BJ (cell line): ENCODE measurements at regions not wholly inside any gene's neighbourhood (a gene's known extent, or its start where the extent isn't known, plus 50 kb on each side); places are given as distances from the start of the nearest gene placed in this dataset.

ENCODE experiments used
- CTCF ChIA-PET: fragments of 350-600 bp; formaldehyde crosslinking; extraction: SDS; loops from one replicate; lab custom pipeline; 2021; ENCODE audit warnings: antibody characterized with exemption, inconsistent platforms; lab: Yijun Ruan, JAX
- POLR2A ChIA-PET: fragments of 300-600 bp; sonication (Branson Sonifier 250); formaldehyde crosslinking; extraction: SDS; loops from one replicate; lab custom pipeline; 2021; ENCODE audit warnings: antibody characterized with exemption; lab: Charles Lee
- DNase-seq: peaks from one replicate; pipeline ENCODE4 v3.0.0-alpha.2; 2011; ENCODE audit warnings: low read depth
- H3K27me3 ChIP-seq: 2 replicates; pipeline ENCODE4 v1.6.0; 2011; ENCODE audit warnings: low read length; ENCODE audit not compliant: control insufficient read depth, insufficient read depth
- H3K36me3 ChIP-seq: 2 replicates; pipeline ENCODE4 v1.5.1; 2011; ENCODE audit warnings: low read length; ENCODE audit not compliant: control insufficient read depth, insufficient read depth
- H3K4me3 ChIP-seq: 2 replicates; pipeline ENCODE4 v1.5.1; 2011; ENCODE audit warnings: low read depth, mild to moderate bottlenecking, control low read depth, low read length
- TF ChIP-seq, protein P1 (sequence below): IDR thresholded peaks from 2 replicates; pipeline ENCODE4 v1.5.1; 2011; ENCODE audit warnings: low read depth, mild to moderate bottlenecking, control low read depth, inconsistent platforms, low read length, moderate library complexity; ENCODE audit not compliant: insufficient read depth

DNA sequence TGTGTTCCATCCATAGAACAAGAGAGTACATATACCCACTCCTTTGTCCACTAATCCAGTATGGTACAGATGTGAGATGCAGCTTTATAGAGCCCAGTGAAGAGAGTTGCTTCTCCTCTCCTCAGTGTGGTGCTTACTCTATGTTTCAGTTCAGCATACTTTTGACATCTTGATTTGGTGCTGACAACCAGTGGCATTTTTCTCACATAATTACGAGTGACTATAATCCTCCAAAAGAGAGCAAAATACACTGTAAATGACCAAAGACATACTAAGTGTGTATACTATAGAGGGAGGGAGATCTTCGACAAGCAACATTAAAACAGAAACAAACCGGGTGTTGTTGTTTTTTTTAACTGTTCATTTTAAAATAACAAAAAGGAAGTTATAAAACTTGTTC, 191.5 kb downstream of the KLHL28 start:
- H3K4me3 ChIP-seq: no peak overlapping the region
- POLR2A ChIA-PET: no interaction called here
- no peaks in the 10 kb centered on the region for H3K27me3 ChIP-seq
- TF ChIP-seq, protein P1, sequence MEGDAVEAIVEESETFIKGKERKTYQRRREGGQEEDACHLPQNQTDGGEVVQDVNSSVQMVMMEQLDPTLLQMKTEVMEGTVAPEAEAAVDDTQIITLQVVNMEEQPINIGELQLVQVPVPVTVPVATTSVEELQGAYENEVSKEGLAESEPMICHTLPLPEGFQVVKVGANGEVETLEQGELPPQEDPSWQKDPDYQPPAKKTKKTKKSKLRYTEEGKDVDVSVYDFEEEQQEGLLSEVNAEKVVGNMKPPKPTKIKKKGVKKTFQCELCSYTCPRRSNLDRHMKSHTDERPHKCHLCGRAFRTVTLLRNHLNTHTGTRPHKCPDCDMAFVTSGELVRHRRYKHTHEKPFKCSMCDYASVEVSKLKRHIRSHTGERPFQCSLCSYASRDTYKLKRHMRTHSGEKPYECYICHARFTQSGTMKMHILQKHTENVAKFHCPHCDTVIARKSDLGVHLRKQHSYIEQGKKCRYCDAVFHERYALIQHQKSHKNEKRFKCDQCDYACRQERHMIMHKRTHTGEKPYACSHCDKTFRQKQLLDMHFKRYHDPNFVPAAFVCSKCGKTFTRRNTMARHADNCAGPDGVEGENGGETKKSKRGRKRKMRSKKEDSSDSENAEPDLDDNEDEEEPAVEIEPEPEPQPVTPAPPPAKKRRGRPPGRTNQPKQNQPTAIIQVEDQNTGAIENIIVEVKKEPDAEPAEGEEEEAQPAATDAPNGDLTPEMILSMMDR: no peak
- CTCF ChIA-PET: no interaction called here
- DNase-seq: no peak
- no peaks in the 10 kb centered on the region for H3K36me3 ChIP-seq

DNA sequence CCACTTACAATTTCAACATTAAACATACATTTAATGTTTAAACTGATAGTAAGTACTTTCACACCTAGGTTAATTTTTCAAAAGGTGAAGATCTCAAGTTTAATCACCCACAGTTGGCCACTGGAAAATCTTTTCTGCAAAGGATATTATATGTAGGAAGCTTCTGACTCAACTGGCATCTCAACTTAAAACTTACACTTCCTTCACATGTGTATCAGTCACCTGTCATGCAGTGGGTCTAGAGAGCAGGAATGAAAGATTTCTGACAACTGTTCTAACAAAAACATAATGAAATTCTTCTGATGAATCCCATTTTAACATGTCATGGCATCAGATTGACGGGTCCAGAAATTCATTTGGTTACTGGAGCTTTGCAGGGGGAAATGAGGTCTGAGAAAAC, 192.8 kb downstream of the KLHL28 start:
- Histone ChIP-seq H3K36me3 (no peaks in the 10 kb centered on the region), H3K4me3 (no peak overlapping the region), H3K27me3 (no peaks in the 10 kb centered on the region)
- ChIA-PET CTCF (no interaction called here), POLR2A (no interaction called here)
- TF ChIP-seq, protein P1: no peak
- DNase-seq: no peak

DNA sequence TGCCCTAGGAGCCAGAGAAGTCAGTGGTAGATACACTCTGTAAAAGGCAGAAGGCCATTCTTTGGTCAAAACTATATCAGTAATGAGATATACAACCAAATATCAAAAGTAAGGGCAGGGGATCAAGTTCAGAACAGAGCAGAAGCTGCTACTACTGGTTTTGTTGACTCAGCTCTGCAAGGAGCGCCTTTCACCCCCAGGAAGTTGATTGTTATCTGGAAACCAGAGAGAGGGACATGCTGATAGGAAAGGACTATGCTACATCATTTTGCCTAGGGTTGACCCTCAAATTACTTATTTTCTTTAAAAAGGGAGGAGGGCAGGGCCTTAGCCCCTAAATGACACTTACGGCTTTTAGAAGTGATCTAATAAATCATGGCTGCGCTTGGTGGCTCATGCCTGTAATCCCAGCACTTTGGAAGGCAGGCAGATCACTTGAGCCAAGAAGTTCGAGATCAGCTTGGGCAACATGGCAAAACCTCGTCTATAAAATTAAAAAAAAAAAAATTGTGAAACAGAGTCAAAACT, 194.0 kb downstream of the KLHL28 start:
- no peak overlapping the region for H3K4me3 ChIP-seq
- no peaks in the 10 kb centered on the region for H3K27me3 ChIP-seq
- ChIA-PET POLR2A (no interaction called here), CTCF (no interaction called here)
- TF ChIP-seq, protein P1: no peak
- H3K36me3 ChIP-seq: no peaks in the 10 kb centered on the region
- no peak for DNase-seq

DNA sequence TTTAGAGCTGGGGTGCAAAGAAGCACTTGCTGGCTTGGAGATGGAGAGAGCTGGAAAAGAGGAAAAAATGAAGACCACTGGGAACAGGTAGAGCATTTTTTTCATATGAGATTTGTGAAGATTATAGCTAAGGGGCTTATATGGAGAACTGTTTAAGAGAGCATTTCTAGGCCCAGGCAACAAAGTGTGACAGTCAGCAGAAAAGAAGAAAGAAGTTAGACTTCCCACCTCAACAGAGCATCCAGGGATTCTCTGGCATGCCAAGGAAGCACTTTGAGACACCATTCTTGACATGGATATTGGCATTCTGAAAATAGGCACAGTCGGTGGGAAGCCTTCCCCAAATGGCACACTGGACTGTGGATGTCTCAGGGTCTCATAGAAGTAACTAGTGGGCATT, 195.5 kb downstream of the KLHL28 start:
- no peak for DNase-seq
- ChIA-PET POLR2A (no interaction called here), CTCF (no interaction called here)
- H3K4me3 ChIP-seq: no peak overlapping the region
- H3K27me3 ChIP-seq: no peaks in the 10 kb centered on the region
- TF ChIP-seq, protein P1: no peak
- H3K36me3 ChIP-seq: no peaks in the 10 kb centered on the region

DNA sequence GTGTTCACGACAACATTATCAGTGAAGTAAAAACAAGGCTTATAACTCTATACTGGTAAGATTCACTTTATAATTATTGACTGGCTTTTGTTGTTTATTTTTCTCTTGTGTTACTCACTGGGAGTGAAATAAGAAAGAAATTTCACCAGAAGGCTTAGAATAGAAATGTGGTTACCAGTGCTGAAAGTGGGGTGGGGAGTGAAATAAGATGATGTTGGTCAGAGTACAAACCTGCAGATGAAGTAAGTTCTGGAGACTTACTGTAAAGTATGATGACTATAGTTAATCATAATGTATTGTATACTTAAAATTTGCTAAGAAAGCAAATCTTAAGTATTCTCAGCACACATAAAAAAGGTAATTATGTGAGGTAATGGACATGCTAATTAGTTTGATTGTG, 198.4 kb downstream of the KLHL28 start:
- POLR2A ChIA-PET: no interaction called here
- Histone ChIP-seq H3K4me3 (no peak overlapping the region), H3K27me3 (no peaks in the 10 kb centered on the region), H3K36me3 (no peaks in the 10 kb centered on the region)
- CTCF ChIA-PET: no interaction called here
- TF ChIP-seq, protein P1: no peak
- DNase-seq: no peak
